ENCODE measurements at regions not wholly inside any gene's neighbourhood (a gene's known extent, or its start where the extent isn't known, plus 50 kb on each side); places are given as distances from the start of the nearest gene placed in this dataset.

GRCh38 chr2:67701011-67701410 is 303.9 kb downstream of the ETAA1 start:
- no peak overlapping the region for H3K4me3 ChIP-seq (ENCODE audit: low read depth in 1 of 3, low read length in 3 of 3)
- H3K27me3 ChIP-seq (ENCODE audit: control insufficient read depth in 4 of 4, insufficient read depth in 4 of 4, low read length in 3 of 4), result no peaks in the 10 kb centered on the region
- TF ChIP-seq JUND (IDR thresholded peaks at IDR 0.05) (no peak), SP1 (IDR thresholded peaks at IDR 0.05) (no peak), TAF1 (conservative IDR thresholded peaks at IDR 0.05) (no peak), HNF4A (conservative IDR thresholded peaks at IDR 0.05) (no peak), FOXA2 (IDR thresholded peaks at IDR 0.05) (no peak), ZBTB33 (IDR thresholded peaks at IDR 0.05) (no peak), FOXA1 (IDR thresholded peaks at IDR 0.05) (no peak), YY1 (IDR thresholded peaks at IDR 0.05) (no peak), EGR1 (IDR thresholded peaks at IDR 0.05; ENCODE audit: low read depth in 2 of 2) (no peak), RAD21 (IDR thresholded peaks at IDR 0.05) (no peak), HNF4G (IDR thresholded peaks at IDR 0.05) (no peak), RXRA (IDR thresholded peaks at IDR 0.05) (no peak), GABPA (IDR thresholded peaks at IDR 0.05 in 1 of 2, conservative IDR thresholded peaks at IDR 0.05 in 1 of 2) (no peak)
- TF ChIP-seq, protein P1, sequence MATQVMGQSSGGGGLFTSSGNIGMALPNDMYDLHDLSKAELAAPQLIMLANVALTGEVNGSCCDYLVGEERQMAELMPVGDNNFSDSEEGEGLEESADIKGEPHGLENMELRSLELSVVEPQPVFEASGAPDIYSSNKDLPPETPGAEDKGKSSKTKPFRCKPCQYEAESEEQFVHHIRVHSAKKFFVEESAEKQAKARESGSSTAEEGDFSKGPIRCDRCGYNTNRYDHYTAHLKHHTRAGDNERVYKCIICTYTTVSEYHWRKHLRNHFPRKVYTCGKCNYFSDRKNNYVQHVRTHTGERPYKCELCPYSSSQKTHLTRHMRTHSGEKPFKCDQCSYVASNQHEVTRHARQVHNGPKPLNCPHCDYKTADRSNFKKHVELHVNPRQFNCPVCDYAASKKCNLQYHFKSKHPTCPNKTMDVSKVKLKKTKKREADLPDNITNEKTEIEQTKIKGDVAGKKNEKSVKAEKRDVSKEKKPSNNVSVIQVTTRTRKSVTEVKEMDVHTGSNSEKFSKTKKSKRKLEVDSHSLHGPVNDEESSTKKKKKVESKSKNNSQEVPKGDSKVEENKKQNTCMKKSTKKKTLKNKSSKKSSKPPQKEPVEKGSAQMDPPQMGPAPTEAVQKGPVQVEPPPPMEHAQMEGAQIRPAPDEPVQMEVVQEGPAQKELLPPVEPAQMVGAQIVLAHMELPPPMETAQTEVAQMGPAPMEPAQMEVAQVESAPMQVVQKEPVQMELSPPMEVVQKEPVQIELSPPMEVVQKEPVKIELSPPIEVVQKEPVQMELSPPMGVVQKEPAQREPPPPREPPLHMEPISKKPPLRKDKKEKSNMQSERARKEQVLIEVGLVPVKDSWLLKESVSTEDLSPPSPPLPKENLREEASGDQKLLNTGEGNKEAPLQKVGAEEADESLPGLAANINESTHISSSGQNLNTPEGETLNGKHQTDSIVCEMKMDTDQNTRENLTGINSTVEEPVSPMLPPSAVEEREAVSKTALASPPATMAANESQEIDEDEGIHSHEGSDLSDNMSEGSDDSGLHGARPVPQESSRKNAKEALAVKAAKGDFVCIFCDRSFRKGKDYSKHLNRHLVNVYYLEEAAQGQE (IDR thresholded peaks at IDR 0.05), result no peak
- no peaks in the 10 kb centered on the region for H3K36me3 ChIP-seq (ENCODE audit: control insufficient read depth in 4 of 4, insufficient read depth in 3 of 4, low read depth in 1 of 4, low read length in 3 of 4)
- 88% methylated on average over 4 of the region's 4 CpGs for WGBS
- no peak for DNase-seq (ENCODE audit: low spot score)
- no peak overlapping the region for H3K27ac ChIP-seq (ENCODE audit: low read depth in 1 of 2, low read length in 2 of 2)
- no peaks in the 10 kb centered on the region for H3K4me1 ChIP-seq (ENCODE audit: control insufficient read depth in 4 of 4, insufficient read depth in 4 of 4, low read length in 3 of 4)
- H3K9me3 ChIP-seq (ENCODE audit: control insufficient read depth in 4 of 4, low read length in 3 of 4), result no peaks in the 10 kb centered on the region
- no peak overlapping the region for H3K9ac ChIP-seq (ENCODE audit: low read depth in 1 of 2, low read length in 2 of 2)

- Histone ChIP-seq H3K27me3 (ENCODE audit: control insufficient read depth in 4 of 4, insufficient read depth in 4 of 4, low read length in 3 of 4) (peaks cover 0 to 2% (median 0%) of the 10 kb centered on the region in 4 donors), H3K4me3 (ENCODE audit: low read depth in 1 of 3, low read length in 3 of 3) (no peak overlapping the region), H3K9ac (ENCODE audit: low read depth in 1 of 2, low read length in 2 of 2) (no peak overlapping the region), H3K36me3 (ENCODE audit: control insufficient read depth in 4 of 4, insufficient read depth in 3 of 4, low read depth in 1 of 4, low read length in 3 of 4) (no peaks in the 10 kb centered on the region), H3K9me3 (ENCODE audit: control insufficient read depth in 4 of 4, low read length in 3 of 4) (no peaks in the 10 kb centered on the region), H3K4me1 (ENCODE audit: control insufficient read depth in 4 of 4, insufficient read depth in 4 of 4, low read length in 3 of 4) (no peaks in the 10 kb centered on the region), H3K27ac (ENCODE audit: low read depth in 1 of 2, low read length in 2 of 2) (no peak overlapping the region)
- DNase-seq (ENCODE audit: low spot score), result no peak
- TF ChIP-seq NR2F2 (IDR thresholded peaks at IDR 0.05), result no peak
- 86% methylated on average over 4 of the region's 4 CpGs for WGBS
Observed at GRCh38 chr2:67702284-67702683, 305.2 kb downstream of the ETAA1 start.

DNA sequence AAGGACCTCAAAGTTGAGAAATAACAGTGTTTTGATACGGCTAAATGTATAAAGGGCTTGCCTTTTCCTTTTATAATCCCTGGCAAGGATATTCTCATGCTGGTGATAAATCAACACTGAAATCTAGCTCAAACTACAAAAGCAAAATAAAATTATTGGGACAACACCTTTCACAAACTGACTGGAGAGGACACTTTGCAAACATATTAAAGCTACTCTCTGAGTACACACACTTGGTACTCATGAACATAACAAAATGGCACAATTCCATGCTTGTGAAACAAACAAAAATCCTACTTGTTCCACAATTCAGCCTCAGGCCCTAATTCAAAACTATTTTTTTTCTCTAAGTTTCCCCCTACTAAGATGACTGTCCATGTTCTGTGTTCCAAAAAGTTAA is 305.8 kb downstream of the ETAA1 start:
- Histone ChIP-seq H3K9ac (ENCODE audit: low read depth in 1 of 2, low read length in 2 of 2) (no peak overlapping the region), H3K36me3 (ENCODE audit: control insufficient read depth in 4 of 4, insufficient read depth in 3 of 4, low read depth in 1 of 4, low read length in 3 of 4) (no peaks in the 10 kb centered on the region), H3K27ac (ENCODE audit: low read depth in 1 of 2, low read length in 2 of 2) (no peak overlapping the region), H3K9me3 (ENCODE audit: control insufficient read depth in 4 of 4, low read length in 3 of 4) (no peaks in the 10 kb centered on the region), H3K4me3 (ENCODE audit: low read depth in 1 of 3, low read length in 3 of 3) (no peak overlapping the region), H3K4me1 (ENCODE audit: control insufficient read depth in 4 of 4, insufficient read depth in 4 of 4, low read length in 3 of 4) (no peaks in the 10 kb centered on the region), H3K27me3 (ENCODE audit: control insufficient read depth in 4 of 4, insufficient read depth in 4 of 4, low read length in 3 of 4) (peaks cover 0 to 2% (median 0%) of the 10 kb centered on the region in 4 donors)
- WGBS, result 65% methylated on average over 1 of the region's 1 CpG
- TF ChIP-seq JUND (IDR thresholded peaks at IDR 0.05) (no peak), SP1 (IDR thresholded peaks at IDR 0.05) (no peak), HNF4G (IDR thresholded peaks at IDR 0.05) (no peak), EGR1 (IDR thresholded peaks at IDR 0.05; ENCODE audit: low read depth in 2 of 2) (no peak), NR2F2 (IDR thresholded peaks at IDR 0.05) (no peak), ATF3 (IDR thresholded peaks at IDR 0.05) (no peak)
- TF ChIP-seq, protein P2, sequence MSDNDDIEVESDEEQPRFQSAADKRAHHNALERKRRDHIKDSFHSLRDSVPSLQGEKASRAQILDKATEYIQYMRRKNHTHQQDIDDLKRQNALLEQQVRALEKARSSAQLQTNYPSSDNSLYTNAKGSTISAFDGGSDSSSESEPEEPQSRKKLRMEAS (IDR thresholded peaks at IDR 0.05), result no peak
- no peak for DNase-seq (ENCODE audit: low spot score)
